HepG2 (cell line): ENCODE measurements at regions not wholly inside any gene's neighbourhood (a gene's known extent, or its start where the extent isn't known, plus 50 kb on each side); places are given as distances from the start of the nearest gene placed in this dataset.

Experiments used
- EZH2 ChIP-seq: conservative IDR thresholded peaks from 2 replicates; pipeline ENCODE4 v1.6.1; 2012; ENCODE audit warnings: mild to moderate bottlenecking, low read depth, low read length, moderate library complexity
- GMEB2 ChIP-seq: IDR thresholded peaks from 2 replicates; pipeline ENCODE4 v1.6.1; 2016; ENCODE audit warnings: missing biosample characterization, missing genetic modification reagents, low read depth
- JUN ChIP-seq: sonication (generic); formaldehyde crosslinking; IDR thresholded peaks from 2 replicates; pipeline ENCODE4 v1.4.0; 2020; ENCODE audit warnings: mild to moderate bottlenecking, missing genetic modification reagents

- TF ChIP-seq EZH2, result no peak
- TF ChIP-seq GMEB2, result no peak
- TF ChIP-seq JUN (CRISPR knock-in tag), result no peak
Observed at GRCh38 chr2:82124629-82125028, 1820.1 kb upstream of the LRRTM1 start.
